HG03060 (cell line): ENCODE measurements at regions not wholly inside any gene's neighbourhood (a gene's known extent, or its start where the extent isn't known, plus 50 kb on each side); places are given as distances from the start of the nearest gene placed in this dataset.

Source experiments
- ATAC-seq: cut with Tn5 transposase; IDR thresholded peaks from one replicate; pipeline ENCODE4 v1.9.1; 2021; ENCODE audit warnings: low read depth, moderate number of reproducible peaks; ENCODE audit not compliant: unreplicated experiment

- no peak for ATAC-seq
Measured at GRCh38 chr9:129490583-129491486, 130.1 kb downstream of the C9orf50 start.

GRCh38 chr9:129489838-129490582 is 130.9 kb downstream of the C9orf50 start:
- no peak for ATAC-seq

GRCh38 chr9:129487658-129488483 is 133.0 kb downstream of the C9orf50 start:
- no peak for ATAC-seq

- ATAC-seq = no peak
Measured at GRCh38 chr9:129486756-129487657, 133.9 kb downstream of the C9orf50 start.

- ATAC-seq = no peak
Measured at GRCh38 chr9:129485145-129485774, 135.6 kb downstream of the C9orf50 start.

- ATAC-seq = no peak
Measured at GRCh38 chr9:129484352-129485000, 136.4 kb downstream of the C9orf50 start.

- ATAC-seq = no peak
Measured at GRCh38 chr9:129483415-129484351, 137.2 kb downstream of the C9orf50 start.

GRCh38 chr9:129482521-129483414 is 138.1 kb downstream of the C9orf50 start:
- ATAC-seq = no peak

GRCh38 chr9:129481810-129482511 is 138.9 kb downstream of the C9orf50 start:
- no peak for ATAC-seq

GRCh38 chr9:129481424-129481809 is 139.5 kb downstream of the C9orf50 start:
- ATAC-seq = no peak

- no peak for ATAC-seq
Measured at GRCh38 chr9:129480745-129481144, 140.2 kb downstream of the C9orf50 start.

- ATAC-seq = no peak
Measured at GRCh38 chr9:129480227-129480626, 140.7 kb downstream of the C9orf50 start.

- ATAC-seq = no peak
Measured at GRCh38 chr9:129479631-129480011, 141.3 kb downstream of the C9orf50 start.

- ATAC-seq = no peak
Measured at GRCh38 chr9:129478961-129479630, 141.8 kb downstream of the C9orf50 start.

- no peak for ATAC-seq
Measured at GRCh38 chr9:129478461-129478860, 142.4 kb downstream of the C9orf50 start.
